C4-2B (cell line): ENCODE measurements at regions not wholly inside any gene's neighbourhood (a gene's known extent, or its start where the extent isn't known, plus 50 kb on each side); places are given as distances from the start of the nearest gene placed in this dataset.

Source experiments
- ZFX ChIP-seq: fragments of 450-650 bp; IDR thresholded peaks from 2 replicates; pipeline ENCODE4 v1.6.1; 2017
- TF ChIP-seq, protein P1 (sequence below): fragments of 450-650 bp; conservative IDR thresholded peaks from 2 replicates; pipeline ENCODE4 v1.5.1; 2017; ENCODE audit warnings: mild to moderate bottlenecking

DNA sequence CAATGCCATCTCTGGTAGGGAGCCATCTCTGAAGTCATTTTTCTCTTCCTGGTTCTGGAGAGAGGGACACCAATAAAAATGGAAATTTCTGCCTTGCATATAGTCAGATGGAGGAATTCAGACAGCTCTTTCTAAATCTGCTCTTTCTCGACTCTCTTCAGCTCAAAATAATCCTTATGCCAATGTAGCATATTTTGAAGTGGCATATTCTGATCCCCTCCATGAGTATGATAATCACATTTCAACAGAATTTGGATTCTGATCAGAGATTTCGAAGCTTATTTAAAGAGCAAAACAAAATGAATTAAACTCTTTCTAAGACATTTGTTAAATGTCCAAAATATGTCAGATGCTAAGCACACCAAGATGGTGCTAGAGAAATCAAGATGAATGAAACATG is 267.1 kb upstream of the BTBD3 start:
- TF ChIP-seq, protein P1, sequence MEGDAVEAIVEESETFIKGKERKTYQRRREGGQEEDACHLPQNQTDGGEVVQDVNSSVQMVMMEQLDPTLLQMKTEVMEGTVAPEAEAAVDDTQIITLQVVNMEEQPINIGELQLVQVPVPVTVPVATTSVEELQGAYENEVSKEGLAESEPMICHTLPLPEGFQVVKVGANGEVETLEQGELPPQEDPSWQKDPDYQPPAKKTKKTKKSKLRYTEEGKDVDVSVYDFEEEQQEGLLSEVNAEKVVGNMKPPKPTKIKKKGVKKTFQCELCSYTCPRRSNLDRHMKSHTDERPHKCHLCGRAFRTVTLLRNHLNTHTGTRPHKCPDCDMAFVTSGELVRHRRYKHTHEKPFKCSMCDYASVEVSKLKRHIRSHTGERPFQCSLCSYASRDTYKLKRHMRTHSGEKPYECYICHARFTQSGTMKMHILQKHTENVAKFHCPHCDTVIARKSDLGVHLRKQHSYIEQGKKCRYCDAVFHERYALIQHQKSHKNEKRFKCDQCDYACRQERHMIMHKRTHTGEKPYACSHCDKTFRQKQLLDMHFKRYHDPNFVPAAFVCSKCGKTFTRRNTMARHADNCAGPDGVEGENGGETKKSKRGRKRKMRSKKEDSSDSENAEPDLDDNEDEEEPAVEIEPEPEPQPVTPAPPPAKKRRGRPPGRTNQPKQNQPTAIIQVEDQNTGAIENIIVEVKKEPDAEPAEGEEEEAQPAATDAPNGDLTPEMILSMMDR = no peak
- TF ChIP-seq ZFX = no peak
